ENCODE measurements at regions not wholly inside any gene's neighbourhood (a gene's known extent, or its start where the extent isn't known, plus 50 kb on each side); places are given as distances from the start of the nearest gene placed in this dataset.

DNA sequence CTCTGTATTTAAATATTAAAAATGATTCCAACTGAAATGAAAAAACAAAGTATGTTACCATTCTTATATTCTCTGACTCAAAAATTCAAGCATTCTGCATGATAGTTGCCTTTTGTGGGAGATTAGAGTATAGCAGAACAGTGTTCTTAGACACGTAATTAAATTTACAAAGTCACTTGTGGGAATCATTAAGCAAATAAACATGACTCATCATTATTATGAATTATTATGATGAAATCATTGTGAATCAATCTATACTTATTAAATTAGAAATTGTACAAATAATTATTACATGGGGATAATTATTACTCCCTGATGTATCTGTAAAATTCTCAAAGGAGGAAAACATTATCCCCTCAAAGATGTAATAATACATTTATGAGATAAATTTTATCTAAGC lies 358.9 kb upstream of the FSTL5 start:
- no peaks in the 10 kb centered on the region for H3K9me3 ChIP-seq (ENCODE audit: control insufficient read depth in 2 of 2, low read length in 2 of 2)
- Mint-ChIP-seq H3K4me1 (no peaks in the 10 kb centered on the region), H3K36me3 (no peaks in the 10 kb centered on the region), H3K4me3 (no peak overlapping the region), H3K27me3 (no peaks in the 10 kb centered on the region), H3K9me3 (peaks cover 0 to 8% (median 2%) of the 10 kb centered on the region in 7 donors), H3K27ac (no peak overlapping the region)
- H3K4me1 ChIP-seq (ENCODE audit: control insufficient read depth, insufficient read depth, low read length, poor library complexity, severe bottlenecking): no peaks in the 10 kb centered on the region
- ATAC-seq (ENCODE audit: low read depth in 2 of 2): no peak
- DNase-seq: no peak
- H3K27ac ChIP-seq (ENCODE audit: insufficient read depth, low read length, poor library complexity, severe bottlenecking): no peak overlapping the region
- H3K36me3 ChIP-seq (ENCODE audit: control insufficient read depth, insufficient read depth, low read length): no peaks in the 10 kb centered on the region
- no peak overlapping the region for H3K4me3 ChIP-seq (ENCODE audit: low read depth, low read length)
- no peaks in the 10 kb centered on the region for H3K27me3 ChIP-seq (ENCODE audit: control insufficient read depth, insufficient read depth, low read length)

GRCh38 chr4:162510937-162511336 lies 347.1 kb upstream of the FSTL5 start:
- H3K27me3 ChIP-seq (ENCODE audit: control insufficient read depth, insufficient read depth, low read length): no peaks in the 10 kb centered on the region
- H3K9me3 ChIP-seq (ENCODE audit: control insufficient read depth in 2 of 2, low read length in 2 of 2): no peaks in the 10 kb centered on the region
- Mint-ChIP-seq H3K27me3 (no peaks in the 10 kb centered on the region), H3K4me3 (no peak overlapping the region), H3K27ac (no peak overlapping the region), H3K36me3 (no peaks in the 10 kb centered on the region), H3K9me3 (peaks cover 0 to 2% (median 0%) of the 10 kb centered on the region in 7 donors), H3K4me1 (no peaks in the 10 kb centered on the region)
- no peak overlapping the region for H3K27ac ChIP-seq (ENCODE audit: insufficient read depth, low read length, poor library complexity, severe bottlenecking)
- no peaks in the 10 kb centered on the region for H3K36me3 ChIP-seq (ENCODE audit: control insufficient read depth, insufficient read depth, low read length)
- ATAC-seq (ENCODE audit: low read depth in 2 of 2) (no peak), DNase-seq (no peak)
- H3K4me3 ChIP-seq (ENCODE audit: low read depth, low read length): no peak overlapping the region
- H3K4me1 ChIP-seq (ENCODE audit: control insufficient read depth, insufficient read depth, low read length, poor library complexity, severe bottlenecking): no peaks in the 10 kb centered on the region

- no peak overlapping the region for H3K4me3 Mint-ChIP-seq
- Histone ChIP-seq H3K36me3 (ENCODE audit: control insufficient read depth, insufficient read depth, low read length) (no peaks in the 10 kb centered on the region), H3K4me1 (ENCODE audit: control insufficient read depth, insufficient read depth, low read length, poor library complexity, severe bottlenecking) (no peaks in the 10 kb centered on the region), H3K27me3 (ENCODE audit: control insufficient read depth, insufficient read depth, low read length) (no peaks in the 10 kb centered on the region), H3K4me3 (ENCODE audit: low read depth, low read length) (no peak overlapping the region), H3K9me3 (ENCODE audit: control insufficient read depth in 2 of 2, low read length in 2 of 2) (no peaks in the 10 kb centered on the region), H3K27ac (ENCODE audit: insufficient read depth, low read length, poor library complexity, severe bottlenecking) (no peak overlapping the region)
- H3K4me1 Mint-ChIP-seq: no peaks in the 10 kb centered on the region
- DNase-seq: no peak
- H3K27ac Mint-ChIP-seq: no peak overlapping the region
- ATAC-seq (ENCODE audit: low read depth in 2 of 2): no peak
- H3K36me3 Mint-ChIP-seq: no peaks in the 10 kb centered on the region
- H3K9me3 Mint-ChIP-seq: no peaks in the 10 kb centered on the region
- no peaks in the 10 kb centered on the region for H3K27me3 Mint-ChIP-seq
Measured at GRCh38 chr4:162510115-162510514, 346.3 kb upstream of the FSTL5 start.

DNA sequence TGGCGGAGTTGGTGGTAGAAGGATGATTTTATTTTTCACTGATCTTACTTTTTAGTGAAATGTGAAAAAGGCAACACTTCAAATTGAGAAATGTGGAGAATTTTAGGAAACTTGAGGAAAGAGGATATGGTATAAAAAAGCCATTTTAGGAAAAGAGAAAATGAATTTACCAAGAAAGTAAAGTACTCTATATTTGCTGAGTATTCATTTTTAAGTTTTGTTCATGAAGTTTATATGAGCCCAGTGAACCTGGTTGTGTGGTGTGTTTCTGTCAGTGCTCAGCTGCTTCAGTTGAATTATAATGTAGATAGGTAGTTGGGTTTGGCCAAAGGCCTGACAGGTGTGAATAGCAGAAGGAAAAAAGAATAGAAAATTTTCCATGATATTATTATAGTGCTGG lies 345.5 kb upstream of the FSTL5 start:
- H3K4me1 Mint-ChIP-seq: no peaks in the 10 kb centered on the region
- ATAC-seq (ENCODE audit: low read depth in 2 of 2) (no peak), DNase-seq (no peak)
- H3K4me3 Mint-ChIP-seq: no peak overlapping the region
- H3K9me3 Mint-ChIP-seq: no peaks in the 10 kb centered on the region
- Histone ChIP-seq H3K27ac (ENCODE audit: insufficient read depth, low read length, poor library complexity, severe bottlenecking) (no peak overlapping the region), H3K4me1 (ENCODE audit: control insufficient read depth, insufficient read depth, low read length, poor library complexity, severe bottlenecking) (no peaks in the 10 kb centered on the region), H3K27me3 (ENCODE audit: control insufficient read depth, insufficient read depth, low read length) (no peaks in the 10 kb centered on the region), H3K9me3 (ENCODE audit: control insufficient read depth in 2 of 2, low read length in 2 of 2) (no peaks in the 10 kb centered on the region), H3K4me3 (ENCODE audit: low read depth, low read length) (no peak overlapping the region), H3K36me3 (ENCODE audit: control insufficient read depth, insufficient read depth, low read length) (no peaks in the 10 kb centered on the region)
- H3K36me3 Mint-ChIP-seq: no peaks in the 10 kb centered on the region
- no peak overlapping the region for H3K27ac Mint-ChIP-seq
- no peaks in the 10 kb centered on the region for H3K27me3 Mint-ChIP-seq

DNA sequence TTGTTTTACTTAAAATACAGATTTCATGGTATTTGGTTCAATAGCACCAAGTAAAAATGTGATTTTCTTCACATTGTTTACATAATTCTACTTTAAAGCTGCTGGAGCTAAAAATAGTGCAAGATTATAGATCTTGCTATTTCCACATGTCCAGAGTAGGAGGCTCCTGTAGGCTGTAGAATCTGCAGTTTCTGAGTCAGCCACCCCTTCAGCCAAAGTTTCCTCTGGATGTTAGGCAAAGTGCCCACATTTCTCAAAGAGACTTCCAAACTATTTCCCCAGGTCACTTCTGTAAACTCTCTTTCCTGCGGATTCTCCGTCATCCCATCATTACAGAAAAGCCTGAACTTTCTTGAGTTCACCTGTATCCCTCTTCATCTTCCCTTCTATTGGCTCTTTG lies 342.5 kb upstream of the FSTL5 start:
- peaks cover 0 to 1% (median 0%) of the 10 kb centered on the region in 7 donors for H3K9me3 Mint-ChIP-seq
- peaks cover 4% of the 10 kb centered on the region for H3K27me3 Mint-ChIP-seq
- H3K4me3 Mint-ChIP-seq: no peak overlapping the region
- DNase-seq (no peak), ATAC-seq (ENCODE audit: low read depth in 2 of 2) (no peak)
- Histone ChIP-seq H3K9me3 (ENCODE audit: control insufficient read depth in 2 of 2, low read length in 2 of 2) (no peaks in the 10 kb centered on the region), H3K27me3 (ENCODE audit: control insufficient read depth, insufficient read depth, low read length) (no peaks in the 10 kb centered on the region), H3K36me3 (ENCODE audit: control insufficient read depth, insufficient read depth, low read length) (no peaks in the 10 kb centered on the region), H3K27ac (ENCODE audit: insufficient read depth, low read length, poor library complexity, severe bottlenecking) (no peak overlapping the region), H3K4me3 (ENCODE audit: low read depth, low read length) (no peak overlapping the region), H3K4me1 (ENCODE audit: control insufficient read depth, insufficient read depth, low read length, poor library complexity, severe bottlenecking) (no peaks in the 10 kb centered on the region)
- no peak overlapping the region for H3K27ac Mint-ChIP-seq
- no peaks in the 10 kb centered on the region for H3K36me3 Mint-ChIP-seq
- no peaks in the 10 kb centered on the region for H3K4me1 Mint-ChIP-seq

GRCh38 chr4:162503868-162504267 lies 340.1 kb upstream of the FSTL5 start:
- Histone ChIP-seq H3K27me3 (ENCODE audit: control insufficient read depth, insufficient read depth, low read length) (no peaks in the 10 kb centered on the region), H3K4me3 (ENCODE audit: low read depth, low read length) (no peak overlapping the region), H3K4me1 (ENCODE audit: control insufficient read depth, insufficient read depth, low read length, poor library complexity, severe bottlenecking) (no peaks in the 10 kb centered on the region), H3K36me3 (ENCODE audit: control insufficient read depth, insufficient read depth, low read length) (no peaks in the 10 kb centered on the region), H3K27ac (ENCODE audit: insufficient read depth, low read length, poor library complexity, severe bottlenecking) (no peak overlapping the region), H3K9me3 (ENCODE audit: control insufficient read depth in 2 of 2, low read length in 2 of 2) (no peaks in the 10 kb centered on the region)
- Mint-ChIP-seq H3K4me1 (no peaks in the 10 kb centered on the region), H3K27ac (no peak overlapping the region), H3K36me3 (no peaks in the 10 kb centered on the region), H3K4me3 (no peak overlapping the region), H3K27me3 (peaks cover 4% of the 10 kb centered on the region), H3K9me3 (peaks cover 0 to 1% (median 0%) of the 10 kb centered on the region in 7 donors)
- no peak for ATAC-seq (ENCODE audit: low read depth in 2 of 2)
- DNase-seq: no peak

DNA sequence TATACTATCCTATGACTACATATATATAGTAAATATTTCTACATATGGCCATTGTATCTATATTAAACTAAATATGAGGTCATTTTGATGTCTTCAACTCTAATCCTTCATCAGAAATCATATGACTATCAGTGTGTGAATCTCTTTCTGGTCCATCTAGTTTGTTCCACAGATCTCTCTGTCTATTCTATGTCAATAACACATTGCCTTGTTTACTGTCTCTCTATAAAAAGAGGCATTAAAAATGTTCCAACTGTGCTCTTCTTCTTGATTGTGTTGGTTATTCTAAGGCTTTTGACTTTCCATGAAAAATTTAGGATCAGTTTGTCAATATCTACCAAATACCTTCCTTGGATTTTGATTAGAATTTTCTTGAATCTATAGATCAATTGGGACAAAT lies 338.3 kb upstream of the FSTL5 start:
- Mint-ChIP-seq H3K4me1 (no peaks in the 10 kb centered on the region), H3K36me3 (no peaks in the 10 kb centered on the region), H3K27ac (no peak overlapping the region), H3K27me3 (peaks cover 4% of the 10 kb centered on the region), H3K9me3 (peaks cover 0 to 1% (median 0%) of the 10 kb centered on the region in 7 donors), H3K4me3 (no peak overlapping the region)
- H3K9me3 ChIP-seq (ENCODE audit: control insufficient read depth in 2 of 2, low read length in 2 of 2): no peaks in the 10 kb centered on the region
- no peaks in the 10 kb centered on the region for H3K36me3 ChIP-seq (ENCODE audit: control insufficient read depth, insufficient read depth, low read length)
- H3K27ac ChIP-seq (ENCODE audit: insufficient read depth, low read length, poor library complexity, severe bottlenecking): no peak overlapping the region
- DNase-seq (no peak), ATAC-seq (ENCODE audit: low read depth in 2 of 2) (no peak)
- no peak overlapping the region for H3K4me3 ChIP-seq (ENCODE audit: low read depth, low read length)
- H3K4me1 ChIP-seq (ENCODE audit: control insufficient read depth, insufficient read depth, low read length, poor library complexity, severe bottlenecking): no peaks in the 10 kb centered on the region
- H3K27me3 ChIP-seq (ENCODE audit: control insufficient read depth, insufficient read depth, low read length): no peaks in the 10 kb centered on the region

GRCh38 chr4:162499478-162499877 lies 335.7 kb upstream of the FSTL5 start:
- Histone ChIP-seq H3K4me3 (ENCODE audit: low read depth, low read length) (no peak overlapping the region), H3K27ac (ENCODE audit: insufficient read depth, low read length, poor library complexity, severe bottlenecking) (no peak overlapping the region), H3K4me1 (ENCODE audit: control insufficient read depth, insufficient read depth, low read length, poor library complexity, severe bottlenecking) (no peaks in the 10 kb centered on the region), H3K27me3 (ENCODE audit: control insufficient read depth, insufficient read depth, low read length) (no peaks in the 10 kb centered on the region), H3K9me3 (ENCODE audit: control insufficient read depth in 2 of 2, low read length in 2 of 2) (no peaks in the 10 kb centered on the region), H3K36me3 (ENCODE audit: control insufficient read depth, insufficient read depth, low read length) (no peaks in the 10 kb centered on the region)
- H3K36me3 Mint-ChIP-seq: no peaks in the 10 kb centered on the region
- peaks cover 4% of the 10 kb centered on the region for H3K27me3 Mint-ChIP-seq
- no peak overlapping the region for H3K27ac Mint-ChIP-seq
- H3K4me1 Mint-ChIP-seq: no peaks in the 10 kb centered on the region
- DNase-seq: no peak
- H3K9me3 Mint-ChIP-seq: peaks cover 0 to 1% (median 0%) of the 10 kb centered on the region in 7 donors
- H3K4me3 Mint-ChIP-seq: no peak overlapping the region
- ATAC-seq (ENCODE audit: low read depth in 2 of 2): no peak
